Jurkat, Clone E6-1 (cell line): ENCODE measurements at regions not wholly inside any gene's neighbourhood (a gene's known extent, or its start where the extent isn't known, plus 50 kb on each side); places are given as distances from the start of the nearest gene placed in this dataset.

ENCODE experiments used
- DNase-seq: peaks from one replicate; pipeline ENCODE4 v3.0.0-alpha.2; 2011; ENCODE audit warnings: low read depth, low spot score
- H3K4me3 ChIP-seq: 2 replicates; pipeline ENCODE4 v1.5.1; 2011; ENCODE audit warnings: mild to moderate bottlenecking, low read length, control low read depth, moderate library complexity

GRCh38 chr2:120953066-120953756 lies 217.5 kb downstream of the GLI2 start:
- H3K4me3 ChIP-seq = no peak overlapping the region
- DNase-seq = no peak

- H3K4me3 ChIP-seq = no peak overlapping the region
- DNase-seq = no peak
Measured at GRCh38 chr2:120953843-120954584, 218.3 kb downstream of the GLI2 start.

GRCh38 chr2:120954939-120955338 lies 219.3 kb downstream of the GLI2 start:
- H3K4me3 ChIP-seq = no peak overlapping the region
- DNase-seq = no peak

- no peak overlapping the region for H3K4me3 ChIP-seq
- DNase-seq = no peak
Measured at GRCh38 chr2:120955427-120955826, 219.8 kb downstream of the GLI2 start.

GRCh38 chr2:120956486-120957156 lies 221.0 kb downstream of the GLI2 start:
- H3K4me3 ChIP-seq = no peak overlapping the region
- no peak for DNase-seq

GRCh38 chr2:120957905-120958304 lies 222.2 kb downstream of the GLI2 start:
- H3K4me3 ChIP-seq = no peak overlapping the region
- DNase-seq = no peak

- H3K4me3 ChIP-seq = no peak overlapping the region
- no peak for DNase-seq
Measured at GRCh38 chr2:120958623-120959366, 223.1 kb downstream of the GLI2 start.

GRCh38 chr2:120959426-120959825 lies 223.8 kb downstream of the GLI2 start:
- DNase-seq = no peak
- H3K4me3 ChIP-seq = no peak overlapping the region

- DNase-seq = no peak
- no peak overlapping the region for H3K4me3 ChIP-seq
Measured at GRCh38 chr2:120960770-120961366, 225.2 kb downstream of the GLI2 start.

- DNase-seq = no peak
- H3K4me3 ChIP-seq = no peak overlapping the region
Measured at GRCh38 chr2:120961396-120961795, 225.7 kb downstream of the GLI2 start.

GRCh38 chr2:120963997-120964705 lies 228.5 kb downstream of the GLI2 start:
- no peak for DNase-seq

GRCh38 chr2:120964819-120965218 lies 229.2 kb downstream of the GLI2 start:
- no peak overlapping the region for H3K4me3 ChIP-seq
- no peak for DNase-seq

More at GRCh38 chr2:120963997-120964705, 228.5 kb downstream of the GLI2 start:
- no peak overlapping the region for H3K4me3 ChIP-seq

GRCh38 chr2:120966510-120967254 lies 231.0 kb downstream of the GLI2 start:
- H3K4me3 ChIP-seq = no peak overlapping the region
- no peak for DNase-seq

- no peak overlapping the region for H3K4me3 ChIP-seq
- DNase-seq = no peak
Measured at GRCh38 chr2:120968307-120969015, 232.8 kb downstream of the GLI2 start.

- H3K4me3 ChIP-seq = no peak overlapping the region
- DNase-seq = no peak
Measured at GRCh38 chr2:120969613-120970355, 234.1 kb downstream of the GLI2 start.

- H3K4me3 ChIP-seq = no peak overlapping the region
- DNase-seq = no peak
Measured at GRCh38 chr2:120971866-120972265, 236.2 kb downstream of the GLI2 start.

- DNase-seq = no peak
- no peak overlapping the region for H3K4me3 ChIP-seq
Measured at GRCh38 chr2:120972286-120972685, 236.6 kb downstream of the GLI2 start.
